Thyroid gland (tissue), 4 donors: ENCODE measurements at regions not wholly inside any gene's neighbourhood (a gene's known extent, or its start where the extent isn't known, plus 50 kb on each side); places are given as distances from the start of the nearest gene placed in this dataset.

ENCODE experiments used
- POLR2A ChIP-seq, 2 donors: fragments of 450-650 bp; IDR thresholded peaks; one replicate each; pipeline ENCODE4 v1.6.1; 2017; ENCODE audit warnings: antibody characterized with exemption in 2 of 2, mild to moderate bottlenecking in 2 of 2, moderate library complexity in 1 of 2
- TF ChIP-seq, protein P1 (sequence below), 6 experiments: fragments of 200-600 bp in 3 of 6; fragments of 450-650 bp in 3 of 6; sonication (generic) in 3 of 6; IDR thresholded peaks; one replicate each; pipeline ENCODE4 v1.5.1; 2016 to 2019; ENCODE audit warnings: antibody characterized with exemption in 6 of 6, mild to moderate bottlenecking in 2 of 6, inconsistent platforms in 1 of 6, moderate library complexity in 1 of 6

DNA sequence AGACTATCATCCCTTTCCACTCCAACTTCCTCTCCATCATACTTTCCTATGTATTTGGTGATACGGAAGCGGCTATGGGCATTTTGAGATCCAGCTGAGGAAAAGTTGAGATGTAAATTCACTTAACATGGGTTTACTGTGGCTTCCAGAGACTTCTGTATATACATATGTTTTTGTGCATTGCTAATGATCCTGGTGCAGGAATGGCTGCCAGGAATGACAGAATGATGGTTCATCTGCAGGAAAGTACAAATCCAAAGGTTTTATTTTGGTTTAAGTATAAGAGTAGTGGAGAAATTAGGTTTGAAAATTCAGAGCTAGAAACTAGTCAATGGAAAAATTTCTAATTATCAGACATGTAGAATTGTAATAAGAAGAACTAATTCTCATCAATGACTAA lies 95.0 kb upstream of the PAM start:
- TF ChIP-seq POLR2A (IDR thresholded peaks at IDR 0.05) = no peak
- TF ChIP-seq, protein P1, sequence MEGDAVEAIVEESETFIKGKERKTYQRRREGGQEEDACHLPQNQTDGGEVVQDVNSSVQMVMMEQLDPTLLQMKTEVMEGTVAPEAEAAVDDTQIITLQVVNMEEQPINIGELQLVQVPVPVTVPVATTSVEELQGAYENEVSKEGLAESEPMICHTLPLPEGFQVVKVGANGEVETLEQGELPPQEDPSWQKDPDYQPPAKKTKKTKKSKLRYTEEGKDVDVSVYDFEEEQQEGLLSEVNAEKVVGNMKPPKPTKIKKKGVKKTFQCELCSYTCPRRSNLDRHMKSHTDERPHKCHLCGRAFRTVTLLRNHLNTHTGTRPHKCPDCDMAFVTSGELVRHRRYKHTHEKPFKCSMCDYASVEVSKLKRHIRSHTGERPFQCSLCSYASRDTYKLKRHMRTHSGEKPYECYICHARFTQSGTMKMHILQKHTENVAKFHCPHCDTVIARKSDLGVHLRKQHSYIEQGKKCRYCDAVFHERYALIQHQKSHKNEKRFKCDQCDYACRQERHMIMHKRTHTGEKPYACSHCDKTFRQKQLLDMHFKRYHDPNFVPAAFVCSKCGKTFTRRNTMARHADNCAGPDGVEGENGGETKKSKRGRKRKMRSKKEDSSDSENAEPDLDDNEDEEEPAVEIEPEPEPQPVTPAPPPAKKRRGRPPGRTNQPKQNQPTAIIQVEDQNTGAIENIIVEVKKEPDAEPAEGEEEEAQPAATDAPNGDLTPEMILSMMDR (IDR thresholded peaks at IDR 0.05) = no peak
